HL-60 (cell line): ENCODE measurements at regions not wholly inside any gene's neighbourhood (a gene's known extent, or its start where the extent isn't known, plus 50 kb on each side); places are given as distances from the start of the nearest gene placed in this dataset.

Experiments
- CTCF ChIP-seq: IDR thresholded peaks from one replicate; pipeline ENCODE4 v1.5.1; 2011; ENCODE audit warnings: low read length, control low read depth, inconsistent platforms; ENCODE audit not compliant: insufficient read depth
- POLR2AphosphoS5 ChIP-seq: IDR thresholded peaks from 2 replicates; pipeline ENCODE4 v1.6.1; 2012; ENCODE audit warnings: low read depth

GRCh38 chr4:138961664-138962063, 53.9 kb upstream of the NOCT start:
- TF ChIP-seq POLR2AphosphoS5 (no peak), CTCF (no peak)
